Tibial nerve (tissue), 4 donors: ENCODE measurements at regions not wholly inside any gene's neighbourhood (a gene's known extent, or its start where the extent isn't known, plus 50 kb on each side); places are given as distances from the start of the nearest gene placed in this dataset.
"Not testable (repeated sequence)": the region's sequence is repeated elsewhere in the genome, so short reads cannot be mapped to it uniquely, and the experiment has no call there.

Source experiments
- DNase-seq, 2 donors: peaks; one replicate each; pipeline ENCODE4 v3.0.0-alpha.2; 2019; ENCODE audit warnings: low spot score in 2 of 2
- H3K27ac ChIP-seq, 4 donors: fragments of 200-600 bp; sonication (generic) in 3 of 4; one replicate each; pipeline ENCODE4 v1.5.1; 2017 to 2019; ENCODE audit warnings: mild to moderate bottlenecking in 1 of 4
- H3K27me3 ChIP-seq, 2 donors: fragments of 200-600 bp; sonication (generic) in 1 of 2; one replicate each; pipeline versions ENCODE4 v1.5.1 to v1.6.0; 2017 to 2019
- H3K36me3 ChIP-seq, 3 donors: fragments of 200-600 bp; sonication (generic); one replicate each; pipeline ENCODE4 v1.5.1; 2018 to 2019
- H3K4me1 ChIP-seq, 4 donors: fragments of 200-600 bp; sonication (generic) in 3 of 4; one replicate each; pipeline ENCODE4 v1.5.1; 2017 to 2019
- H3K4me3 ChIP-seq, 4 donors: fragments of 200-600 bp; sonication (generic) in 3 of 4; one replicate each; pipeline ENCODE4 v1.5.1; 2017 to 2019; ENCODE audit warnings: mild to moderate bottlenecking in 1 of 4, moderate library complexity in 1 of 4
- H3K9me3 ChIP-seq, 4 donors: fragments of 200-600 bp; sonication (generic) in 3 of 4; one replicate each; pipeline ENCODE4 v1.5.1; 2017 to 2019
- EP300 ChIP-seq, 2 donors: sonication (generic); formaldehyde crosslinking; IDR thresholded peaks; one replicate each; pipeline ENCODE4 v1.6.1; 2017; ENCODE audit warnings: antibody characterized with exemption in 2 of 2, mild to moderate bottlenecking in 1 of 2
- POLR2A ChIP-seq, 2 donors: fragments of 450-650 bp; IDR thresholded peaks; one replicate each; pipeline ENCODE4 v1.6.1; 2017; ENCODE audit warnings: antibody characterized with exemption in 2 of 2, mild to moderate bottlenecking in 2 of 2, moderate library complexity in 2 of 2
- WGBS, 2 donors: methylation state at CpG; one replicate each; pipeline ENCODE4 v1.1.5; 2018; 5-methylcytosine and 5-hydroxymethylcytosine counted together
- TF ChIP-seq, protein P1 (sequence below), 5 experiments: fragments of 200-600 bp in 3 of 5; fragments of 450-650 bp in 2 of 5; sonication (generic) in 3 of 5; IDR thresholded peaks; one replicate each; pipeline ENCODE4 v1.5.1; 2016 to 2019; ENCODE audit warnings: antibody characterized with exemption in 5 of 5, mild to moderate bottlenecking in 3 of 5, moderate library complexity in 2 of 5

DNA sequence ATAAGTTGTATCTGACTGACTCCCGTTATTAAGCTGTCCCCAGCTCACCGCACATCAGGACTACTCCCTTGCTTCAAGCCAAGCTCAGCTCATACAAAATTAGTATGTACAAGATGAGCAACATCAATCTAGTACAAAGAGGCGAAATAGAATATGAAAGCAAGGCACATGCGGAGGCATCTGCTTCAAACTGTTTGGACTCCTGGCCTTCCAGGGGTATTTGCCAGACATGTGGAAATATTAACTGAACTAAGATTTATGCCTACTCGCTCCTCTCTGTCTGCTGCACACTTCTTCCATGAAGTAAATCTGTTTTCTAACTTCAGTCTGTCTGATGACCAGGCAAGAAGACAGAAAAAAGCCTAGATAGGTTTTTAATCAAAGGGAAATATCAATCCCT, 499.8 kb downstream of the PID1 start:
- peak in 1 of 2 donors; percentile 53 for DNase-seq
- H3K4me3 ChIP-seq: no peak overlapping the region
- TF ChIP-seq, protein P1, sequence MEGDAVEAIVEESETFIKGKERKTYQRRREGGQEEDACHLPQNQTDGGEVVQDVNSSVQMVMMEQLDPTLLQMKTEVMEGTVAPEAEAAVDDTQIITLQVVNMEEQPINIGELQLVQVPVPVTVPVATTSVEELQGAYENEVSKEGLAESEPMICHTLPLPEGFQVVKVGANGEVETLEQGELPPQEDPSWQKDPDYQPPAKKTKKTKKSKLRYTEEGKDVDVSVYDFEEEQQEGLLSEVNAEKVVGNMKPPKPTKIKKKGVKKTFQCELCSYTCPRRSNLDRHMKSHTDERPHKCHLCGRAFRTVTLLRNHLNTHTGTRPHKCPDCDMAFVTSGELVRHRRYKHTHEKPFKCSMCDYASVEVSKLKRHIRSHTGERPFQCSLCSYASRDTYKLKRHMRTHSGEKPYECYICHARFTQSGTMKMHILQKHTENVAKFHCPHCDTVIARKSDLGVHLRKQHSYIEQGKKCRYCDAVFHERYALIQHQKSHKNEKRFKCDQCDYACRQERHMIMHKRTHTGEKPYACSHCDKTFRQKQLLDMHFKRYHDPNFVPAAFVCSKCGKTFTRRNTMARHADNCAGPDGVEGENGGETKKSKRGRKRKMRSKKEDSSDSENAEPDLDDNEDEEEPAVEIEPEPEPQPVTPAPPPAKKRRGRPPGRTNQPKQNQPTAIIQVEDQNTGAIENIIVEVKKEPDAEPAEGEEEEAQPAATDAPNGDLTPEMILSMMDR (IDR thresholded peaks at IDR 0.05): no peak
- no peak for TF ChIP-seq EP300 (IDR thresholded peaks at IDR 0.05)
- TF ChIP-seq POLR2A (IDR thresholded peaks at IDR 0.05): no peak
- 72 to 77% methylated on average over 5 of the region's 5 CpGs for WGBS, 2 donors
- H3K9me3 ChIP-seq: peaks cover 0 to 7% (median 0%) of the 10 kb centered on the region in 4 donors
- peaks cover 0 to 27% (median 0%) of the 10 kb centered on the region in 4 donors for H3K4me1 ChIP-seq
- no peaks in the 10 kb centered on the region for H3K27me3 ChIP-seq
- no peaks in the 10 kb centered on the region for H3K36me3 ChIP-seq
- peak overlapping the region; percentile 57 to 86 (median 70) for H3K27ac ChIP-seq

DNA sequence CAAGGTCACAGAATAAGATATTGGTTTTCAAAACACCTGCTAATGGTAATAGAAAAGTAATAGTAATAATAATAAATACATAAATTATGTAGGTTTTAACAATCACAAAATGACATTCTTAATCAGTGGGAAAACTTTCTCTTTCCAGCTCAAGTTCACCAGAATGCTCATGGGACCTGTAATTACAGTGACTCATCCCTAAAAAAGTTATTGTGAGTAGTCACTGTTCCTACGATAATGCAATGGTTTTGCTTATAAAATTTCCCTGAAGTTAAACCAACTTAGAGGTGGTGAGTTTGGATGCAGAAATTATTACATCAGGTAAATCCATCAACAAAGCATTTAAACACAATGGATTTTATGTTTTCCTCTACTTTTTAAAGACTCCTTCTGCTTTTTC, 502.3 kb downstream of the PID1 start:
- Histone ChIP-seq H3K27me3 (no peaks in the 10 kb centered on the region), H3K27ac (peak overlapping the region in 2 of 4 donors; percentile 1 to 86), H3K4me1 (peaks cover 0 to 27% (median 0%) of the 10 kb centered on the region in 4 donors), H3K36me3 (no peaks in the 10 kb centered on the region), H3K4me3 (no peak overlapping the region), H3K9me3 (peaks cover 0 to 5% (median 0%) of the 10 kb centered on the region in 4 donors)
- peak in 1 of 2 donors; percentile 51 for DNase-seq
- TF ChIP-seq, protein P1 (IDR thresholded peaks at IDR 0.05): no peak
- peak; percentile 20 to 76 for TF ChIP-seq EP300 (IDR thresholded peaks at IDR 0.05)
- TF ChIP-seq POLR2A (IDR thresholded peaks at IDR 0.05): no peak
- WGBS, 2 donors: 41 to 58% methylated on average over 1 of the region's 1 CpG

DNA sequence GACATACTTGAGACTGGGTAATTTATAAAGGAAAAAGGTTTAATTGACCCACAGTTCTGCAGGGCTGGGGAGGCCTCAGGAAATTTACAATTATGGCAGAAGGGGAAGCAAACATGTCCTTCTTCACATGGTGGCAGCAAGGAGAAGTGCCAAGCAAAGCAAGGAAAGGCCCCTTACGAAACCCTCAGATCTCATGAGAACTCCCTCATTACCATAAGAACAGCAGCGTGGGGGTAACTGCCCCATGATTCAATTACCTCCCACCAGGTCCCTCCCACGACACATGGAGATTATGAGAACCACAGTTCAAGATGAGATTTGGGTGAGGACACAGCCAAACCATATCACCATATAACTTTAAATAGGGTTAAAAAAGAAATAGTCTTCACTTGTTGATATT, 502.9 kb downstream of the PID1 start:
- peaks cover 0 to 27% (median 0%) of the 10 kb centered on the region in 4 donors for H3K4me1 ChIP-seq
- H3K36me3 ChIP-seq, H3K9me3 ChIP-seq, H3K4me3 ChIP-seq, H3K27me3 ChIP-seq, DNase-seq: not testable (repeated sequence)
- WGBS, 2 donors: 46 to 69% methylated on average over 3 of the region's 3 CpGs
- peak overlapping the region in 2 of 4 donors; percentile 1 to 47 for H3K27ac ChIP-seq

DNA sequence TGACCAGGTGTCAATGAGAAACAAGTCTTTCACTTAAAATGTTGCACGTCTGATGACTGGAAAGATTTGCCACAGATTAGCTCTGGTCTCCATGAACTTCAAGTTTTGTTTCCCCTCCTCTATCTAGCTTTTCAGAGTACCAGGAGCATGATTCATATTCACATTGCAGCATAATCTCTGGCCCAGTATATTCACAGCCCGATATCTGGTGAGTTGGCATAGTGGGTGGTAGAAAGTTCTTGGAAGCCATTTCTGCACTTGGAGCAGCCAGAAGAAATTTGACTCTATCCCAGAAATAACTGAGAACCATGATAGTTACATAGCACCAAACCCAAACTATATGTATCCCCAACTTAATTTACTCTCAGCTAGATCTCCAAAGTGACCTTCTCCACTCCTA, 503.9 kb downstream of the PID1 start:
- whole genome bisulfite sequencing, 2 donors: 86 to 89% methylated on average over 2 of the region's 2 CpGs
- H3K27me3 ChIP-seq: no peaks in the 10 kb centered on the region
- H3K4me3 ChIP-seq: no peak overlapping the region
- no peak overlapping the region for H3K27ac ChIP-seq
- H3K36me3 ChIP-seq: no peaks in the 10 kb centered on the region
- H3K9me3 ChIP-seq: no peaks in the 10 kb centered on the region
- DNase-seq: no peak
- TF ChIP-seq, protein P1 (IDR thresholded peaks at IDR 0.05): no peak
- TF ChIP-seq EP300 (IDR thresholded peaks at IDR 0.05) (no peak), POLR2A (IDR thresholded peaks at IDR 0.05) (no peak)
- peaks cover 0 to 22% (median 0%) of the 10 kb centered on the region in 4 donors for H3K4me1 ChIP-seq

DNA sequence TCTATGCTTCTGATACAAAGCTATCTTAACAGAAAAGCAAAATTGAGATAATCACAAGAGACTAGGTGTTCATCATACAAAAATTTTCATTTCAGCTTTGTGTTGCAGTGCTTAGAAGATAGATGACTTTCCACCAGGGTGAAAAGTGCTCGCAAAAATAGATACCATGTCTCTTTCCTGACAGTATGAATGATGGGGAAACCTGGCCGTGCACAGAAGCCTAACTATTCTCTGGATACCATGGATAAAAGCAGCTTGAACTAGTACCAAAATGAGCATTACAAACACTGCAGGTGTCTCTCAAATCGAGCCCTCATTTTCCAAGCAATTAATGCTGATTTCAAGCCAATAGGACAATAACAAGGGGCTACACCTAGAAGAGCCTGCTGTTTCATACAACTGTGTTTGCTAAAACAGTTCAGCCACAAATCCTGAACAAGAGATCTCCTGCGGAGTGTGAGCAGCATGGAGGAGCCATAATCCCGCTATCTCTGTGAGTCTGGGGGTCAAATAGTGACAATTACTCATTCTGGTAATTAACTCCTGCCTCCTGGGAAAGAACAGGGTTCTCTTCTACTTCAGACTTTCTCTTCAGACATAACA, 507.6 kb downstream of the PID1 start:
- H3K27me3 ChIP-seq: no peaks in the 10 kb centered on the region
- no peaks in the 10 kb centered on the region for H3K9me3 ChIP-seq
- no peaks in the 10 kb centered on the region for H3K36me3 ChIP-seq
- no peak overlapping the region for H3K27ac ChIP-seq
- TF ChIP-seq, protein P1 (IDR thresholded peaks at IDR 0.05): no peak
- TF ChIP-seq POLR2A (IDR thresholded peaks at IDR 0.05): no peak
- no peak for TF ChIP-seq EP300 (IDR thresholded peaks at IDR 0.05)
- DNase-seq: no peak
- no peak overlapping the region for H3K4me3 ChIP-seq
- 63 to 73% methylated on average over 5 of the region's 5 CpGs for WGBS, 2 donors
- no peaks in the 10 kb centered on the region for H3K4me1 ChIP-seq
